Suprapubic skin (tissue), 4 donors: ENCODE measurements at regions not wholly inside any gene's neighbourhood (a gene's known extent, or its start where the extent isn't known, plus 50 kb on each side); places are given as distances from the start of the nearest gene placed in this dataset.
A peak's percentile ranks its signal among the peaks of the same experiment; 100 is the strongest.

ENCODE experiments used
- DNase-seq, 2 donors: peaks; one replicate each; pipeline ENCODE4 v3.0.0-alpha.2; 2019; ENCODE audit warnings: low spot score in 2 of 2
- H3K27ac ChIP-seq: fragments of 200-600 bp; sonication (generic); one replicate; pipeline ENCODE4 v1.5.1; 2019
- H3K27me3 ChIP-seq: fragments of 200-600 bp; sonication (generic); one replicate; pipeline ENCODE4 v1.5.1; 2019
- H3K36me3 ChIP-seq: fragments of 200-600 bp; sonication (generic); one replicate; pipeline ENCODE4 v1.5.1; 2019
- H3K4me1 ChIP-seq: fragments of 200-600 bp; sonication (generic); one replicate; pipeline ENCODE4 v1.5.1; 2019
- H3K4me3 ChIP-seq: fragments of 200-600 bp; sonication (generic); one replicate; pipeline ENCODE4 v1.5.1; 2019; ENCODE audit warnings: mild to moderate bottlenecking
- H3K9me3 ChIP-seq: fragments of 200-600 bp; sonication (generic); one replicate; pipeline ENCODE4 v1.5.1; 2019
- CTCF ChIP-seq, 2 donors: fragments of 200-600 bp in 1 of 2; fragments of 450-650 bp in 1 of 2; sonication (generic) in 1 of 2; IDR thresholded peaks; one replicate each; pipeline ENCODE4 v1.5.1; 2016 to 2019; ENCODE audit warnings: antibody characterized with exemption in 2 of 2, mild to moderate bottlenecking in 1 of 2, moderate library complexity in 1 of 2
- EP300 ChIP-seq: sonication (generic); formaldehyde crosslinking; IDR thresholded peaks from one replicate; pipeline ENCODE4 v1.6.1; 2017; ENCODE audit warnings: antibody characterized with exemption
- POLR2A ChIP-seq, 2 donors: fragments of 450-650 bp; IDR thresholded peaks; one replicate each; pipeline ENCODE4 v1.6.1; 2017; ENCODE audit warnings: antibody characterized with exemption in 2 of 2, mild to moderate bottlenecking in 2 of 2, moderate library complexity in 2 of 2
- POLR2AphosphoS5 ChIP-seq, 3 donors: sonication (generic); formaldehyde crosslinking; IDR thresholded peaks; one replicate each; pipeline ENCODE4 v1.6.1; 2017; ENCODE audit warnings: antibody characterized with exemption in 3 of 3
- WGBS: methylation state at CpG from one replicate; pipeline ENCODE4 v1.1.5; 2018; 5-methylcytosine and 5-hydroxymethylcytosine counted together

- Histone ChIP-seq H3K4me1 (no peaks in the 10 kb centered on the region), H3K27me3 (no peaks in the 10 kb centered on the region), H3K9me3 (no peaks in the 10 kb centered on the region), H3K36me3 (no peaks in the 10 kb centered on the region), H3K27ac (no peak overlapping the region), H3K4me3 (no peak overlapping the region)
- no peak for DNase-seq
- TF ChIP-seq EP300: no peak
- no peak for TF ChIP-seq CTCF (IDR thresholded peaks at IDR 0.05)
- no peak for TF ChIP-seq POLR2AphosphoS5 (IDR thresholded peaks at IDR 0.05)
- no peak for TF ChIP-seq POLR2A (IDR thresholded peaks at IDR 0.05)
- 76% methylated on average over 4 of the region's 4 CpGs for WGBS
Measured at GRCh38 chr18:59063912-59064311, 75.8 kb upstream of the SEC11C start.

- Histone ChIP-seq H3K27ac (no peak overlapping the region), H3K27me3 (no peaks in the 10 kb centered on the region), H3K4me3 (no peak overlapping the region), H3K4me1 (peaks cover 2% of the 10 kb centered on the region), H3K9me3 (no peaks in the 10 kb centered on the region), H3K36me3 (no peaks in the 10 kb centered on the region)
- DNase-seq: no peak
- TF ChIP-seq POLR2AphosphoS5 (IDR thresholded peaks at IDR 0.05) (no peak), POLR2A (IDR thresholded peaks at IDR 0.05) (no peak), EP300 (no peak), CTCF (IDR thresholded peaks at IDR 0.05) (no peak)
- 92% methylated on average over 6 of the region's 6 CpGs for WGBS
Measured at GRCh38 chr18:59065684-59066083, 74.0 kb upstream of the SEC11C start.

GRCh38 chr18:59067873-59068272 is 71.8 kb upstream of the SEC11C start:
- Histone ChIP-seq H3K27ac (no peak overlapping the region), H3K4me3 (no peak overlapping the region), H3K9me3 (no peaks in the 10 kb centered on the region), H3K4me1 (peaks cover 3% of the 10 kb centered on the region), H3K27me3 (no peaks in the 10 kb centered on the region), H3K36me3 (no peaks in the 10 kb centered on the region)
- no peak for DNase-seq
- TF ChIP-seq CTCF (IDR thresholded peaks at IDR 0.05): no peak
- no peak for TF ChIP-seq POLR2AphosphoS5 (IDR thresholded peaks at IDR 0.05)
- TF ChIP-seq EP300: no peak
- TF ChIP-seq POLR2A (IDR thresholded peaks at IDR 0.05): no peak
- 75% methylated on average over 2 of the region's 2 CpGs for WGBS

DNA sequence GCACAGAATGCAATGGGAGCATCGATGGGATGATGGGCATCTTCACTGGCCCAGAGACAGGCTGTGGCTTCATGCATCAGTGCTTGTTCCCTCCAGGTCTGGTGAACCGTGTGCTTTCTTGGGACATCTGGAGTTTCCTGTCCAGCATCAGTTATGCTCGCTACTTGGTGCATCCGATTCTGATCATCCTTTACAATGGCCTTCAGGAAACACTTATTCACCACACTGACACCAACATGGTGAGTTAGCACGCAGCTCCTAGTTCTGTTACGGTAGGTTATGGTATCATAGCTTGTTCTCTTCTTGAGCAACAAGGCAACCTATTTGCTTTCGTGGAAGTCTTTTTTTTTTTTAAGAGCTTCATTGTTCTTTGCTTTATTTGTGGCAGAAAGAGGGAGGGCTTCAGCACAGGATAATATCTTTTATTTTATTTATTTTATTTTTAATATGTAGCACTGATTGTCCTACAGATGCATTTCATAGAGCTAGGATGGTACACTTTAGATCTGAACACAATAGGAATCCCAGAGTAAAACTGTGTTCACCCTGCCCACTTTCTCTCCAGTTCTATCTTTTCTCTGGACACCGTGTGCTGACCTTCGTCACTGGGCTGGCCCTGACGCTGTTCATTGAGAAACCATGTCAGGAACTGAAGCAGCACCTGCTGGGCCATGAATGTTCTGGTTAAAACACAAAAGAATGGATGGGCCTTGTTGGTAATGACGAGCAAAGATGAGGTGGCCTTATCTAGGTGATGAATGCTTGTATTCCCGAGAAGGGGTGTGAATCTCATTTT is 71.2 kb upstream of the SEC11C start:
- Histone ChIP-seq H3K36me3 (no peaks in the 10 kb centered on the region), H3K27ac (no peak overlapping the region), H3K4me3 (no peak overlapping the region), H3K4me1 (peaks cover 3% of the 10 kb centered on the region), H3K27me3 (no peaks in the 10 kb centered on the region), H3K9me3 (no peaks in the 10 kb centered on the region)
- 90% methylated on average over 12 of the region's 12 CpGs for WGBS
- TF ChIP-seq POLR2A (IDR thresholded peaks at IDR 0.05): no peak
- no peak for TF ChIP-seq POLR2AphosphoS5 (IDR thresholded peaks at IDR 0.05)
- no peak for TF ChIP-seq EP300
- TF ChIP-seq CTCF (IDR thresholded peaks at IDR 0.05): no peak
- DNase-seq: no peak

DNA sequence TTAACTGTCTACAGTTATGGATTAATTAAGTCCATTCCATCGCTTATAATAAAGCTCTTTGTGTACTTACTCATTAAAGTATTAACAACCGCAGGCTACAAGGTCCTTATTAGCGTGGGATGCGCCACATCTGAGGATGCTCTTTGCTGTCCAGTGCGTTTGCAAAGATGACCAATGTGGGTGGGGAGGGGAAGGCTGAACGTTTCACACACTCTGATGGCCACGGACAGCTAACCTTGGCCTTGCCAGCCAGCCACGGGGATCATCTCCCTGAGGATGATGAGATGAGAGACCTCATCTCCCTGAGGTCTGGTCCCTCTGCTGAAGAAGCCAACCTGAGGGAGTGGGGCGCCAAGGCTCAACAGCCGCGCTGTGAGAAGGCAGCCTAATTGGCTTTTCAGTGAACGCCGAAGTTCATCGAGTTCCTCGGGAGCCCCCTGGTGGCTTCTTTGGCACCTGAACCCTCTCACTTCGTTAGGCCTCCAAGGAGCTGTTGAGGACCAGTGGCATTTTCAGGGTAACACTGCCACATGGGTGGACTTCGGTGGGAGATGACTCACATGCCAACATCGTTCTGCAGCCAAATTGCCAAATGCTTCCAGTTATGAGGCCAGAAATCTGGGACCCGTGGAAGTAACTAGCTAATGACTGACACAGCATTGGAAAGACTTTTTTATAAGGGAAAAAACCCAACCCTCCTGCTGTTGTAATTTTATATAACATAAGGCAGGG is 69.3 kb upstream of the SEC11C start:
- H3K36me3 ChIP-seq: no peaks in the 10 kb centered on the region
- H3K27me3 ChIP-seq: no peaks in the 10 kb centered on the region
- WGBS: 35% methylated on average over 18 of the region's 19 CpGs
- H3K9me3 ChIP-seq: no peaks in the 10 kb centered on the region
- H3K27ac ChIP-seq: no peak overlapping the region
- peaks cover 3% of the 10 kb centered on the region for H3K4me1 ChIP-seq
- TF ChIP-seq POLR2A (IDR thresholded peaks at IDR 0.05) (no peak), EP300 (no peak), CTCF (IDR thresholded peaks at IDR 0.05) (peak; percentile 70 to 77), POLR2AphosphoS5 (IDR thresholded peaks at IDR 0.05) (no peak)
- DNase-seq: peak; percentile 86 to 91
- H3K4me3 ChIP-seq: no peak overlapping the region
